Fibroblast of skin of left biceps (primary cell): ENCODE measurements at regions not wholly inside any gene's neighbourhood (a gene's known extent, or its start where the extent isn't known, plus 50 kb on each side); places are given as distances from the start of the nearest gene placed in this dataset.

Experiments
- DNase-seq, 2 experiments: peaks; one replicate each; pipeline ENCODE4 v3.0.0-alpha.2; 2013; ENCODE audit warnings: low read depth in 2 of 2

GRCh38 chr1:70891051-70891843, 156.4 kb downstream of the PTGER3 start:
- no peak for DNase-seq

DNA sequence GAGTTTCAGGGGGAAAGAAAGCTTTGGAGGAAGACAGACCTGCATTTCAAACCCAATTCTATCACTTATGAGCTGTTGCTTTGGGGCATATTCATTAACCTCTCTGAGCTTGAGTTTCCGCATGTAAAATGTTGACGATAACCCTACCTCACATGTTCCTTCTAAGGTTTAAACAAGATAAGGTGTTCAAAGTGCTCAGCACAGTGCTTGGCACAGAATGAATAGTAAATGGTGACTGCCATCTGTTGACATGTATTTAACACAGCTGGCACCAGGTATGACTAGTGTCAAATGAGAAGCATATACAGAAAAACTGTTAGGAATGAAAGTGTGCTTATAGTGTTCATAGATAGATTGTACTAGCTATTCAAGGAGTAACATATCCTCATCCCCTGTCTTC, 155.5 kb downstream of the PTGER3 start:
- no peak for DNase-seq

GRCh38 chr1:70892930-70893329, 154.7 kb downstream of the PTGER3 start:
- DNase-seq: no peak

DNA sequence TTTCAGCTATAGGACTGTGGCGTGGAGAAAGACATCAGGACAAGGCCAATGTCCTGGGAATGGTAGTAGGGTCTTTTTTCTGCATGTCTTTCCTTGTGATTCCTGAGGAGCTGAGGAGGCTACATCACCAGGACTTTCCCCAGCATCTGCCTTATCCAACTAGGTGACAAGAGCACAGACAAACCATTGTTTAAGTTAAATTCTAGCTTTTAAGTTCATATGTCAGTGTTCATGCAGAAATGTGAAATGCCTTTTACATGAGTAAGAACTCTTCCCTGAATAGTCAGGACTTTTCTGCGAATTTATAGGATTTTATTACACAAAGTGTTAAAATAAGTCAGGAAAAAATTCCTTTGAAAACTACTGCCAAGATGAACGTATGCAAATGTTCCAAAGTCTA, 154.2 kb downstream of the PTGER3 start:
- no peak for DNase-seq

- DNase-seq: no peak
These were observed 152.1 kb downstream of the PTGER3 start for GRCh38 chr1:70895531-70895930.

GRCh38 chr1:70896224-70896623, 151.4 kb downstream of the PTGER3 start:
- no peak for DNase-seq

GRCh38 chr1:70897273-70897672, 150.3 kb downstream of the PTGER3 start:
- DNase-seq: no peak

DNA sequence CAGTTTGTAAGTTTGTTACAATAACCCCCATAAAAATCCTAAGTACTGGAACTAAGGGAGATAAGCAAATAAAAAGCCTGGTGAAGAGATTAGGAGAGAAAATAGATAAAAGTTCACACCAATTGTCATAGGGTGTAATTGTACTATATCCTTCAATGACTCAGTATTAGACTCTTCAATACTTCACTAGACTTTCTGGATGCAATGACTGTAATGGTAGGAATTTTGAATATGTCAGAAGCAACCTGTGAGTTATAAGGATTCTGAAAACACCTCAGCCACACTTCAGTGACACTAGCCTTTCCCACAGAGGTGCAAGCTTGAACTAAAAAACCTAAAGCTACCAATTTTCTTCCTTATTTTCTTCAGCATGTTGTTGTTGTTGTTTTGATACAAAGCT, 147.9 kb downstream of the PTGER3 start:
- DNase-seq: no peak

- no peak for DNase-seq
These were observed 145.4 kb downstream of the PTGER3 start for GRCh38 chr1:70902211-70902610.

DNA sequence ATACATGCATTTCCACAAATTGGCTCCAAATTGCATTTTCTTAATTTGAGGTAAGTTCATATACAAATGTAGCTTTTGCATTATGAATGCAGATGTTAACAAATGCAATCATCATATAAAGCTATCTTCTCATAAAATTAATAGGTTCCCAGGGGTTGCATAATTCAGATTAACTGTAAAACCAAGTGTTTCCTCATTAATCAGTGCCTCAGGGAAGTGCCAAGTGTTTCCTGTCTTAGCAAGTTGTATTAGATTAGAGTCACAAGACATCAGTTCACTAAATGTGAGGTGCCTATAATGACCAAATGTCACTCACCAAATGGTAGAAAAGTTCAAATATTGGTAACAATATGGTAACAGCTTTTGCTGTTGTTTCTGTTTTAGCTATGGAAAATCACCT, 140.8 kb downstream of the PTGER3 start:
- no peak for DNase-seq

- DNase-seq: no peak
These were observed 139.9 kb downstream of the PTGER3 start for GRCh38 chr1:70907563-70908310.

DNA sequence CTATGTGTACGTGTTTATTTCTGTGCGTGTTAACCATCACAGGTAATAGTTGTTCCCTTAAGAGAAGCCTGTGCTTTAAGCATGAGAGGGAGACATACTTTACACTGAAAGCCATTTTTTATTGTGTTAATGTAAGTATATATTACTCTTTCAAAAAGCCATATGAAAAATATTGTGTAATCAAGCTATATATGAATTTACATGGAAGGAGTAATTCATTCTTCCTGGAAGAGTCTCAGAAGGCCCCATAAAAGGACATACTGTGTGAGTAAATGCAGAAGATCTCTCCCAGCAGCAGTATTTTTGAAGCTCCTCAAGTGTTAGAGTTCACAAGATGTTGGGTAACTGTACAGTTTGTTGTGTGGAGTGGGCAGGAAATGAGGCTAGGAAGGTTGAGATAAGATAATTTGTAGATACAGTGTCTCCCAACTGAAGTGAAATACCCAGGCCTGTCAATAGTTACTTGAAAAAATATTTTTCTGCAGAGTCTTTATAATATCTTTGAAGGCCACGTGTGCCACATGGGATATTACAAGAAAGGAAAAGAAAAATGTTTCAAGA, 138.3 kb downstream of the PTGER3 start:
- no peak for DNase-seq

- no peak for DNase-seq
These were observed 137.6 kb downstream of the PTGER3 start for GRCh38 chr1:70910013-70910412.

DNA sequence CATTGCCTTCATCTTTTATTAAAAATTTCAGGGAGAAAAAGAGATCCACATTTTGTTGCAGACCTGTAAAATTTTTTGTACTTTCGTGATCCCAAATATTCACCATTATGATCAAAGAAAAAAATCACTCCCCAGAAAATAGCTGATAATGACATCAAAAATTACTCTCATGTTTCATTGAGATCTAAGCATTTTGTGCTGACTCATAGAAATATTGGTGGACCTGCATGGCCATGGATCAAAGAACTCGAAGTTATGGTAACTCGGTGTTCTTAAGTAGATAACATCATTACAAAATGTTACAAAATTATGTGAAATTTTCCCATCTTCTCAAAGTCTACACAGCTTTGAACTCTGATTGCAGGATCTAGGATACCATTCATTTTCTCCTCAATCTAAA, 135.8 kb downstream of the PTGER3 start:
- DNase-seq: no peak

DNA sequence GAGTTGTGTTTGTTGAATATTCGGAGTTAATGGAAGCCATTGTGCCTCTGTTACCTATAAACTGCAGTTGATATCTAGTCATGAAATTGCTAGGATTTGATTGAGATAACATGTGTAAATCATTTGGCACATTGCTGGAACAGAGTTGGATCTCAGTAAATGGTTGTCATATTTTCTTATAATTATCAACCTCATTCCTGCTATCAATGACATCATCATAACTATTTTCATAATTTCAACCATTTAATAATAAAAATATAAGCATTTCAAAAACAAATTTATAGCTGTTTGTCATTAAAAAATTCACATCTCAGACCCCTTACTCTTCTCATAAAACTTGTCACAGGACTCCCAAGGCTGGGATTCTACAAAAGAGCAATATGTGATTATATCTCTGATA, 133.4 kb downstream of the PTGER3 start:
- DNase-seq: no peak

GRCh38 chr1:70915258-70916033, 132.2 kb downstream of the PTGER3 start:
- DNase-seq: no peak

GRCh38 chr1:70916034-70916427, 131.6 kb downstream of the PTGER3 start:
- DNase-seq: no peak

- DNase-seq: no peak
These were observed 127.8 kb downstream of the PTGER3 start for GRCh38 chr1:70919706-70920323.
